ENCODE measurements at regions not wholly inside any gene's neighbourhood (a gene's known extent, or its start where the extent isn't known, plus 50 kb on each side); places are given as distances from the start of the nearest gene placed in this dataset.

DNA sequence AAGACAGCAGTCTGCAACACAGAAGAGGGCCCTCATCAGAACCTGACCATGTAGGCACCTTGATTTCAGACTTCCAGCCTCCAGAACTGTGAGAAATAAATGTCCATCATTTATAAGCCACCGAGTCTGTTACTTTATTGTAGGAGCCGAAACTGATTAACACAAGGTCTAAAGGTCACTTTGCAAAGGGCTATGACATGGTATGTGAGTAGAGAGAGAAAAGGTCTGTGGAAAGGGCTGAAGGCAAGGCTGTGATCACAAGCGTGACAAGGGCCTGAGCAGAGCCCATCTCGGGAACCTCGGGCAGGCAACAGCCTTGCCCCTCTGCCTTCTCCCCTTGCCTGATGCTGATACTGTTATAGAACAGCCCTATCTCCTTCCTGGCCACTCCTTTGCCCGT, 73.4 kb upstream of the TEAD1 start:
- no peak overlapping the region for H2AFZ ChIP-seq (ENCODE audit: low read length)
- Mint-ChIP-seq H3K27ac (no peak overlapping the region), H3K4me1 (peaks cover 6% of the 10 kb centered on the region in 2 experiments), H3K36me3 (ENCODE audit: insufficient read depth in 1 of 3, low read depth in 3 of 3) (no peaks in the 10 kb centered on the region), H3K9me3 (no peaks in the 10 kb centered on the region; a peak in 1 of 5 replicates), H3K4me3 (no peak overlapping the region), H3K27me3 (ENCODE audit: low read depth) (peaks cover 1% of the 10 kb centered on the region; the same call in 1 of the 2 replicates)
- no peaks in the 10 kb centered on the region for H3K9me3 ChIP-seq (ENCODE audit: control insufficient read depth, low read depth, low read length)
- H3T11ph ChIP-seq (ENCODE audit: low read length), result no peak overlapping the region
- no peaks in the 10 kb centered on the region for H3K4me1 ChIP-seq (ENCODE audit: insufficient read depth, low read length)
- no peaks in the 10 kb centered on the region for H3K27me3 ChIP-seq (ENCODE audit: insufficient read depth, low read length)
- no peak overlapping the region for H2BK12ac ChIP-seq (ENCODE audit: insufficient read length, low read depth, low read length)
- no peak overlapping the region for H3K4me2 ChIP-seq (ENCODE audit: insufficient read depth, insufficient read length, low read length)
- H2BK5ac ChIP-seq (ENCODE audit: insufficient read length, low read length), result no peak overlapping the region
- H3K56ac ChIP-seq (ENCODE audit: insufficient read length, low read depth, low read length), result no peak overlapping the region
- H2BK120ac ChIP-seq (ENCODE audit: low read depth, low read length, poor library complexity, severe bottlenecking), result no peak overlapping the region
- H4K5ac ChIP-seq (ENCODE audit: insufficient read length, low read depth, low read length), result no peak overlapping the region
- H3K79me1 ChIP-seq (ENCODE audit: insufficient read depth, low read depth, low read length, poor library complexity, severe bottlenecking), result no peaks in the 10 kb centered on the region
- H3K27ac ChIP-seq (ENCODE audit: insufficient read length, low read depth, low read length), result no peak overlapping the region
- no peak overlapping the region for H3K23ac ChIP-seq (ENCODE audit: insufficient read length, low read depth, low read length)
- H2AK5ac ChIP-seq (ENCODE audit: insufficient read length, low read length), result no peak overlapping the region
- DNase-seq, result no peak
- no peak overlapping the region for H4K8ac ChIP-seq (replicated peaks; ENCODE audit: insufficient read length, low read depth, low read length)
- no peak overlapping the region for H3K4ac ChIP-seq (ENCODE audit: low read depth, low read length)
- H3K23me2 ChIP-seq (ENCODE audit: insufficient read length, low read depth, low read length, poor library complexity, severe bottlenecking), result no peaks in the 10 kb centered on the region
- H2BK15ac ChIP-seq (ENCODE audit: low read depth, low read length), result no peak overlapping the region
- no peak overlapping the region for H3K9ac ChIP-seq (ENCODE audit: extremely low read depth, insufficient read length, low read length)
- H4K91ac ChIP-seq (ENCODE audit: insufficient read length, low read depth, low read length), result no peak overlapping the region
- H4K20me1 ChIP-seq (ENCODE audit: control insufficient read depth, insufficient read depth, insufficient read length), result no peaks in the 10 kb centered on the region
- no CpG with 5 or more reads among the region's 6 CpGs for WGBS (ENCODE audit: extremely low coverage, insufficient read length, low lambda C conversion rate)
- H3K18ac ChIP-seq (ENCODE audit: insufficient read length, low read depth, low read length), result no peak overlapping the region
- H3K79me2 ChIP-seq (ENCODE audit: insufficient read depth, low read length), result no peaks in the 10 kb centered on the region
- H2BK20ac ChIP-seq (ENCODE audit: low read depth, low read length, poor library complexity, severe bottlenecking), result no peak overlapping the region
- TF ChIP-seq CTCF (conservative IDR thresholded peaks at IDR 0.05), result no peak
- H3K14ac ChIP-seq (ENCODE audit: insufficient read depth, low read length), result no peak overlapping the region

Measured in H9 (cell line).